H1 (cell line): ENCODE measurements at regions not wholly inside any gene's neighbourhood (a gene's known extent, or its start where the extent isn't known, plus 50 kb on each side); places are given as distances from the start of the nearest gene placed in this dataset.

Experiments used
- CTCF ChIA-PET: fragments of 300-600 bp; sonication (Branson Sonifier 250); formaldehyde crosslinking; loops from one replicate; lab custom pipeline; 2021; ENCODE audit not compliant: partially characterized antibody; lab: Charles Lee
- POLR2A ChIA-PET: fragments of 300-600 bp; sonication (Branson Sonifier 250); formaldehyde crosslinking; loops from one replicate; lab custom pipeline; 2021; ENCODE audit warnings: inconsistent platforms; ENCODE audit not compliant: partially characterized antibody; lab: Charles Lee
- DNase-seq, 2 experiments: peaks; one replicate each; pipeline versions ENCODE4 v3.0.0 to v3.0.0-alpha.2; 2010 to 2022; ENCODE audit warnings: low spot score in 2 of 2, low read depth in 1 of 2, mixed read lengths in 1 of 2
- FAIRE-seq: peaks from 2 replicates; lab custom pipeline; 2011; peaks lifted over from hg19 to GRCh38; lab: Jason Lieb, UNC
- H2AFZ ChIP-seq: 2 replicates; pipeline ENCODE4 v1.8.1; 2012; ENCODE audit warnings: low read length, inconsistent platforms
- H2AK5ac ChIP-seq: 2 replicates; pipeline ENCODE4 v1.6.1; 2013; ENCODE audit warnings: low read depth, low read length
- H2BK120ac ChIP-seq: replicated peaks from 2 replicates; pipeline ENCODE3; 2013; ENCODE audit warnings: low read depth, low read length, inconsistent platforms
- H2BK12ac ChIP-seq: 2 replicates; pipeline ENCODE4 v1.6.1; 2013; ENCODE audit warnings: low read depth, low read length
- H2BK15ac ChIP-seq: 2 replicates; pipeline ENCODE4 v1.6.1; 2013; ENCODE audit warnings: low read length
- H2BK20ac ChIP-seq: 2 replicates; pipeline ENCODE4 v1.6.1; 2013; ENCODE audit warnings: low read length
- H2BK5ac ChIP-seq: 2 replicates; pipeline ENCODE4 v1.6.1; 2013; ENCODE audit warnings: low read depth, low read length
- H3K14ac ChIP-seq: 2 replicates; pipeline ENCODE4 v1.6.1; 2013; ENCODE audit warnings: inconsistent platforms; ENCODE audit not compliant: insufficient read length
- H3K18ac ChIP-seq: 2 replicates; pipeline ENCODE4 v1.6.1; 2013; ENCODE audit warnings: low read length; ENCODE audit errors: extremely low read depth
- H3K23ac ChIP-seq: 2 replicates; pipeline ENCODE4 v1.6.1; 2013; ENCODE audit warnings: inconsistent platforms; ENCODE audit not compliant: insufficient read length
- H3K23me2 ChIP-seq: 2 replicates; pipeline ENCODE4 v1.6.1; 2013; ENCODE audit warnings: low read depth, low read length
- H3K27ac ChIP-seq: 2 replicates; pipeline ENCODE4 v1.6.1; 2011; ENCODE audit warnings: low read depth, low read length, inconsistent platforms
- H3K27me3 ChIP-seq, 4 experiments: replicated peaks in 1 of 4; 1 replicate in 1 of 4; 2 replicates in 3 of 4; pipeline versions ENCODE4 v1.6.1 to v1.8.1; 2011 to 2013; ENCODE audit warnings: low read length in 3 of 4, mild to moderate bottlenecking in 3 of 4, inconsistent platforms in 2 of 4, mixed read lengths in 2 of 4, moderate library complexity in 1 of 4; ENCODE audit not compliant: control insufficient read depth in 3 of 4, insufficient read depth in 3 of 4; ENCODE audit errors: extremely low read depth in 1 of 4
- H3K36me3 ChIP-seq, 4 experiments: 2 replicates each; pipeline versions ENCODE4 v1.6.1 to v1.8.1; 2011 to 2013; ENCODE audit warnings: mild to moderate bottlenecking in 4 of 4, low read length in 3 of 4, moderate library complexity in 2 of 4, control low read depth in 1 of 4, inconsistent platforms in 1 of 4; ENCODE audit not compliant: insufficient read depth in 4 of 4, control insufficient read depth in 2 of 4
- H3K4ac ChIP-seq: replicated peaks from 2 replicates; pipeline ENCODE3; 2013; ENCODE audit warnings: low read length, low read depth, mixed read lengths, inconsistent platforms; ENCODE audit not compliant: insufficient read length
- H3K4me1 ChIP-seq, 4 experiments: replicated peaks in 1 of 4; 1 replicate in 1 of 4; 2 replicates in 3 of 4; pipeline versions ENCODE4 v1.6.1 to v1.8.1; 2011 to 2013; ENCODE audit warnings: low read length in 3 of 4, inconsistent platforms in 2 of 4, mixed read lengths in 1 of 4; ENCODE audit not compliant: insufficient read depth in 4 of 4, control insufficient read depth in 3 of 4
- H3K4me2 ChIP-seq, 2 experiments: 2 replicates each; pipeline versions ENCODE4 v1.6.1 to v1.8.1; 2011 to 2013; ENCODE audit warnings: low read depth in 2 of 2, low read length in 2 of 2, control low read depth in 1 of 2, inconsistent platforms in 1 of 2, mild to moderate bottlenecking in 1 of 2; ENCODE audit not compliant: insufficient read depth in 1 of 2
- H3K4me3 ChIP-seq, 4 experiments: fragments of 200-600, 300-600 bp in 1 of 4; sonication (generic), shearing (Covaris generic), sonication (Bioruptor Twin) in 1 of 4; 2 replicates each; pipeline versions ENCODE4 v1.5.1 to v1.8.1; 2011 to 2016; ENCODE audit warnings: low read length in 4 of 4, low read depth in 3 of 4, control low read depth in 2 of 4, inconsistent platforms in 2 of 4, mild to moderate bottlenecking in 2 of 4, mixed read lengths in 1 of 4, moderate library complexity in 1 of 4; ENCODE audit not compliant: insufficient read depth in 2 of 4; ENCODE audit errors: extremely low read depth in 1 of 4
- H3K56ac ChIP-seq: replicated peaks from 2 replicates; pipeline ENCODE3; 2013; ENCODE audit warnings: low read depth, mild to moderate bottlenecking, mixed read lengths, low read length, inconsistent platforms; ENCODE audit not compliant: insufficient read length
- H3K79me1 ChIP-seq: 2 replicates; pipeline ENCODE4 v1.6.1; 2013; ENCODE audit warnings: low read depth, low read length, control low read depth
- H3K79me2 ChIP-seq, 2 experiments: 2 replicates each; pipeline versions ENCODE4 v1.6.1 to v1.8.1; 2012 to 2013; ENCODE audit warnings: low read length in 2 of 2, mild to moderate bottlenecking in 2 of 2, inconsistent platforms in 1 of 2; ENCODE audit not compliant: insufficient read depth in 2 of 2, control insufficient read depth in 1 of 2
- H3K9ac ChIP-seq, 4 experiments: replicated peaks in 1 of 4; 1 replicate in 1 of 4; 2 replicates in 3 of 4; pipeline versions ENCODE4 v1.6.1 to v1.8.1; 2011 to 2013; ENCODE audit warnings: low read depth in 3 of 4, low read length in 3 of 4, control low read depth in 2 of 4, mild to moderate bottlenecking in 2 of 4, moderate library complexity in 2 of 4, inconsistent platforms in 1 of 4; ENCODE audit errors: extremely low read depth in 1 of 4
- H3K9me3 ChIP-seq, 2 experiments: 2 replicates each; pipeline versions ENCODE4 v1.6.1 to v1.8.1; 2012 to 2013; ENCODE audit warnings: mild to moderate bottlenecking in 2 of 2, moderate library complexity in 2 of 2, control low read depth in 1 of 2, inconsistent platforms in 1 of 2, low read depth in 1 of 2, low read length in 1 of 2, mixed read lengths in 1 of 2; ENCODE audit not compliant: insufficient read depth in 2 of 2
- H4K20me1 ChIP-seq, 2 experiments: replicated peaks in 1 of 2; 2 replicates each; pipeline versions ENCODE3 to v1.8.1; 2011 to 2013; ENCODE audit warnings: inconsistent platforms in 2 of 2, low read length in 2 of 2, mild to moderate bottlenecking in 1 of 2; ENCODE audit not compliant: insufficient read depth in 2 of 2, control insufficient read depth in 1 of 2
- H4K5ac ChIP-seq: 2 replicates; pipeline ENCODE4 v1.6.1; 2013; ENCODE audit warnings: low read length, low read depth, mixed read lengths, inconsistent platforms; ENCODE audit not compliant: insufficient read length
- H4K8ac ChIP-seq: 2 replicates; pipeline ENCODE4 v1.8.0; 2013; ENCODE audit warnings: mild to moderate bottlenecking, moderate library complexity, low read length, inconsistent platforms; ENCODE audit not compliant: insufficient read depth; ENCODE audit errors: extremely low read depth
- H4K91ac ChIP-seq: replicated peaks from 2 replicates; pipeline ENCODE3; 2013; ENCODE audit warnings: low read length, mixed read lengths, inconsistent platforms; ENCODE audit not compliant: insufficient read length
- ATF3 ChIP-seq: IDR thresholded peaks from 2 replicates; pipeline ENCODE4 v1.6.1; 2011; ENCODE audit warnings: low read depth, mild to moderate bottlenecking, low read length; ENCODE audit not compliant: insufficient read depth
- CBX8 ChIP-seq: fragments of 300-800, 300-1000 bp; sonication (generic); IDR thresholded peaks from 2 replicates; pipeline ENCODE4 v1.7.1; 2016; ENCODE audit warnings: low read depth, low read length, borderline replicate concordance
- EZH2 ChIP-seq: fragments of 200-600 bp; sonication (generic); IDR thresholded peaks from 2 replicates; pipeline ENCODE4 v1.7.1; 2012; ENCODE audit warnings: low read depth, mild to moderate bottlenecking, moderate library complexity, low read length, inconsistent platforms; ENCODE audit not compliant: severe bottlenecking
- KDM4A ChIP-seq: IDR thresholded peaks from one replicate; pipeline ENCODE4 v1.7.1; 2012; ENCODE audit warnings: low read depth, mild to moderate bottlenecking, moderate library complexity, low read length, inconsistent platforms; ENCODE audit not compliant: severe bottlenecking
- MAFK ChIP-seq: IDR thresholded peaks from 2 replicates; pipeline ENCODE4 v1.6.1; 2012; ENCODE audit warnings: low read depth, mild to moderate bottlenecking, improper control_type of control experiment, low read length
- PHF8 ChIP-seq: fragments of 200-600 bp; sonication (generic); conservative IDR thresholded peaks from 2 replicates; pipeline ENCODE4 v1.7.1; 2012; ENCODE audit warnings: low read depth, mild to moderate bottlenecking, inconsistent platforms, low read length, moderate library complexity
- RAD21 ChIP-seq, 2 experiments: IDR thresholded peaks in 1 of 2; conservative IDR thresholded peaks in 1 of 2; 2 replicates each; pipeline ENCODE4 v1.6.1; 2011; ENCODE audit warnings: low read depth in 2 of 2, low read length in 2 of 2, improper control_type of control experiment in 1 of 2, inconsistent platforms in 1 of 2, mild to moderate bottlenecking in 1 of 2, moderate library complexity in 1 of 2
- RXRA ChIP-seq: IDR thresholded peaks from 2 replicates; pipeline ENCODE4 v1.6.1; 2011; ENCODE audit warnings: low read depth, mild to moderate bottlenecking, low read length, moderate library complexity; ENCODE audit not compliant: insufficient read depth
- SAP30 ChIP-seq: fragments of 300-600 bp; sonication (generic); IDR thresholded peaks from 2 replicates; pipeline ENCODE4 v1.7.1; 2012; ENCODE audit warnings: low read length, moderate library complexity, mild to moderate bottlenecking, inconsistent platforms; ENCODE audit not compliant: insufficient read depth, insufficient replicate concordance
- TCF12 ChIP-seq: IDR thresholded peaks from 2 replicates; pipeline ENCODE4 v1.6.1; 2011; ENCODE audit warnings: low read depth, mild to moderate bottlenecking, low read length
- ZNF274 ChIP-seq: IDR thresholded peaks from 2 replicates; pipeline ENCODE4 v1.7.0; 2012; ENCODE audit warnings: low read length, borderline replicate concordance; ENCODE audit errors: extremely low read depth
- WGBS, 2 experiments: shearing (Covaris generic) in 1 of 2; methylation state at CpG; one replicate each; pipeline versions ENCODE4 v1.1.6 to v1.1.7; 2013 to 2015; ENCODE audit warnings: low lambda C conversion rate in 2 of 2, mixed read lengths in 2 of 2, inconsistent platforms in 1 of 2, low coverage in 1 of 2, missing lambda C conversion rate in 1 of 2; ENCODE audit not compliant: insufficient replicate concordance in 2 of 2, insufficient coverage in 1 of 2, insufficient read length in 1 of 2; ENCODE audit errors: extremely low coverage in 1 of 2, missing lambda C conversion rate in 1 of 2; 5-methylcytosine and 5-hydroxymethylcytosine counted together

GRCh38 chr15:85976986-85977385 is 102.7 kb upstream of the AGBL1 start:
- Histone ChIP-seq H3K14ac (no peak overlapping the region), H2BK15ac (no peak overlapping the region), H3K79me1 (no peaks in the 10 kb centered on the region), H3K36me3 (no peaks in the 10 kb centered on the region), H2AFZ (no peak overlapping the region), H2BK5ac (no peak overlapping the region), H3K27me3 (no peaks in the 10 kb centered on the region), H3K56ac (no peak overlapping the region), H4K91ac (no peak overlapping the region), H4K5ac (no peak overlapping the region), H3K9me3 (peaks cover 0 to 7% of the 10 kb centered on the region in 2 experiments; a peak in 2 of 4 replicates), H3K23ac (no peak overlapping the region), H2BK120ac (no peak overlapping the region), H2AK5ac (no peak overlapping the region), H4K8ac (no peak overlapping the region), H2BK12ac (no peak overlapping the region), H3K79me2 (no peaks in the 10 kb centered on the region), H3K4me2 (no peak overlapping the region), H2BK20ac (no peak overlapping the region), H3K4me1 (peaks cover 0 to 8% (median 0%) of the 10 kb centered on the region in 4 experiments; a peak in 2 of 7 replicates), H3K4me3 (no peak overlapping the region), H3K4ac (no peak overlapping the region), H4K20me1 (no peaks in the 10 kb centered on the region), H3K18ac (no peak overlapping the region), H3K23me2 (no peaks in the 10 kb centered on the region), H3K9ac (no peak overlapping the region), H3K27ac (no peak overlapping the region)
- FAIRE-seq: no peak
- TF ChIP-seq RXRA (no peak), ZNF274 (no peak), MAFK (no peak), PHF8 (no peak), EZH2 (no peak), SAP30 (no peak), RAD21 (IDR thresholded peaks at IDR 0.05 in 1 of 2, conservative IDR thresholded peaks at IDR 0.05 in 1 of 2; ENCODE audit: low read depth in 2 of 2, low read length in 2 of 2) (no peak), CBX8 (no peak), KDM4A (no peak), ATF3 (no peak), TCF12 (no peak)
- DNase-seq: no peak
- ChIA-PET CTCF (interaction anchor here (0.8 to 1.1 kb wide), 2 partner anchors 24 to 74 kb away, joined by 3 read pairs; no protein-coding TSS in a partner anchor), POLR2A (no interaction called here)
- 66% methylated on average over 3 of the region's 3 CpGs; no CpG with 5 or more reads in 1 of the 2 experiments for WGBS, 2 experiments
